Adrenal gland (tissue), 9 donors: ENCODE measurements at regions not wholly inside any gene's neighbourhood (a gene's known extent, or its start where the extent isn't known, plus 50 kb on each side); places are given as distances from the start of the nearest gene placed in this dataset.

Source experiments
- DNase-seq, 7 donors: peaks; one replicate each; pipeline ENCODE4 v3.0.0-alpha.2; 2019 to 2020
- H3K27ac ChIP-seq, 5 donors: fragments of 200-600 bp; sonication (generic) in 4 of 5; 1 replicate in 3 of 5; 2 replicates in 2 of 5; pipeline versions ENCODE4 v1.5.1 to v1.8.0; 2016 to 2020; ENCODE audit warnings: mild to moderate bottlenecking in 1 of 5
- H3K27me3 ChIP-seq: fragments of 200-600 bp; 2 replicates; pipeline ENCODE4 v1.8.0; 2021
- H3K36me3 ChIP-seq, 2 donors: fragments of 200-600 bp; replicated peaks in 1 of 2; 1 replicate in 1 of 2; 2 replicates in 1 of 2; pipeline versions ENCODE4 v1.5.1 to v1.8.0; 2018 to 2022
- H3K4me1 ChIP-seq, 2 donors: fragments of 200-600 bp; replicated peaks in 1 of 2; 1 replicate in 1 of 2; 2 replicates in 1 of 2; pipeline versions ENCODE4 v1.5.1 to v1.8.0; 2018 to 2021
- H3K4me3 ChIP-seq, 4 donors: fragments of 200-600 bp; sonication (generic) in 3 of 4; one replicate each; pipeline ENCODE4 v1.5.1; 2016 to 2018
- H3K9me3 ChIP-seq, 3 donors: fragments of 200-600 bp; sonication (generic) in 1 of 3; replicated peaks in 1 of 3; 1 replicate in 2 of 3; 2 replicates in 1 of 3; pipeline versions ENCODE4 v1.5.1 to v1.8.0; 2016 to 2021
- CTCF ChIP-seq, 6 experiments: fragments of 450-650 bp in 4 of 6; fragments of 200-600 bp in 2 of 6; sonication (generic) in 1 of 6; IDR thresholded peaks; 1 replicate in 5 of 6; 2 replicates in 1 of 6; pipeline versions ENCODE4 v1.5.1 to v1.8.0; 2016 to 2021; ENCODE audit warnings: antibody characterized with exemption in 6 of 6, mild to moderate bottlenecking in 2 of 6, moderate library complexity in 1 of 6
- POLR2A ChIP-seq, 2 donors: fragments of 450-650 bp; IDR thresholded peaks; one replicate each; pipeline ENCODE4 v1.6.1; 2017; ENCODE audit warnings: antibody characterized with exemption in 2 of 2, mild to moderate bottlenecking in 2 of 2, moderate library complexity in 1 of 2
- WGBS, 4 donors: extraction: QIAGEN DNeasy Blood & Tissue Kit in 2 of 4; methylation state at CpG; one replicate each; pipeline versions ENCODE4 v1.1.5 to v1.1.7; 2013 to 2017; 5-methylcytosine and 5-hydroxymethylcytosine counted together
- intact Hi-C, 2 donors: fragments of 100-400 bp; cut with DNase I; formaldehyde crosslinking; loops; one replicate each; pipeline versions ENCODE4 v1.14.1 to v1.15.0; 2022 to 2023
- donor health status: healthy with polysubstance abuse.
- donor health status: Bipolar disorder and iron deficiency.
- donor health status: DM: yes; HTN: yes; CAD: no.
- donor health status: DM: no; HTN: no; CAD: no.
- donor health status: DM: no; HTN: no; CAD: no.

- no peaks in the 10 kb centered on the region for H3K9me3 ChIP-seq
- no peak overlapping the region for H3K4me3 ChIP-seq
- no peak overlapping the region for H3K27ac ChIP-seq
- 87 to 94% (median 90%) methylated on average over 1 of the region's 1 CpG for WGBS, 4 donors
- DNase-seq, result no peak
- H3K4me1 ChIP-seq, result no peaks in the 10 kb centered on the region
- no peak for TF ChIP-seq POLR2A (IDR thresholded peaks at IDR 0.05)
- no peak for TF ChIP-seq CTCF (IDR thresholded peaks at IDR 0.05)
- no peaks in the 10 kb centered on the region for H3K36me3 ChIP-seq
- intact Hi-C loops, result no loop called here
- no peaks in the 10 kb centered on the region for H3K27me3 ChIP-seq
These were observed 175.2 kb downstream of the FOXG1 start for GRCh38 chr14:28941758-28942157.

GRCh38 chr14:28944605-28945004 is 178.0 kb downstream of the FOXG1 start:
- Histone ChIP-seq H3K36me3 (no peaks in the 10 kb centered on the region), H3K4me3 (no peak overlapping the region), H3K4me1 (no peaks in the 10 kb centered on the region), H3K9me3 (no peaks in the 10 kb centered on the region), H3K27ac (no peak overlapping the region), H3K27me3 (no peaks in the 10 kb centered on the region)
- WGBS, 4 donors, result 53 to 61% (median 57%) methylated on average over 2 of the region's 2 CpGs
- intact Hi-C loops, result no loop called here
- no peak for DNase-seq
- TF ChIP-seq POLR2A (IDR thresholded peaks at IDR 0.05), result no peak
- no peak for TF ChIP-seq CTCF (IDR thresholded peaks at IDR 0.05)

- Histone ChIP-seq H3K27me3 (no peaks in the 10 kb centered on the region), H3K36me3 (no peaks in the 10 kb centered on the region), H3K4me1 (no peaks in the 10 kb centered on the region), H3K27ac (no peak overlapping the region), H3K4me3 (no peak overlapping the region), H3K9me3 (no peaks in the 10 kb centered on the region)
- no peak for TF ChIP-seq CTCF (IDR thresholded peaks at IDR 0.05)
- TF ChIP-seq POLR2A (IDR thresholded peaks at IDR 0.05), result no peak
- no peak for DNase-seq
- intact Hi-C loops, result no loop called here
- 49 to 71% (median 54%) methylated on average over 1 of the region's 1 CpG for whole genome bisulfite sequencing, 4 donors
These were observed 179.7 kb downstream of the FOXG1 start for GRCh38 chr14:28946267-28946666.

- TF ChIP-seq POLR2A (IDR thresholded peaks at IDR 0.05) (no peak), CTCF (IDR thresholded peaks at IDR 0.05) (no peak)
- 81 to 87% (median 85%) methylated on average over 2 of the region's 2 CpGs for WGBS, 4 donors
- no peak overlapping the region for H3K27ac ChIP-seq
- no peaks in the 10 kb centered on the region for H3K9me3 ChIP-seq
- no peak for DNase-seq
- H3K4me1 ChIP-seq, result no peaks in the 10 kb centered on the region
- no peak overlapping the region for H3K4me3 ChIP-seq
- H3K27me3 ChIP-seq, result no peaks in the 10 kb centered on the region
- H3K36me3 ChIP-seq, result no peaks in the 10 kb centered on the region
- intact Hi-C loops, result no loop called here
These were observed 182.9 kb downstream of the FOXG1 start for GRCh38 chr14:28949503-28949902.
